K562 (cell line): ENCODE measurements at regions not wholly inside any gene's neighbourhood (a gene's known extent, or its start where the extent isn't known, plus 50 kb on each side); places are given as distances from the start of the nearest gene placed in this dataset.

Experiments used
- ETV1 ChIP-seq: fragments of 450-650 bp; conservative IDR thresholded peaks from 2 replicates; pipeline ENCODE4 v1.6.1; 2016; ENCODE audit warnings: missing genetic modification characterization, control low read depth, low read depth, missing compliant biosample characterization
- MED1 ChIP-seq: sonication (generic); formaldehyde crosslinking; IDR thresholded peaks from 2 replicates; pipeline ENCODE4 v1.8.1; 2023; ENCODE audit warnings: missing genetic modification reagents, borderline replicate concordance
- MTA3 ChIP-seq: fragments of 450-650 bp; formaldehyde crosslinking; IDR thresholded peaks from 2 replicates; pipeline ENCODE4 v1.6.1; 2017; ENCODE audit warnings: mild to moderate bottlenecking, borderline replicate concordance
- NR2C1 ChIP-seq, 2 experiments: fragments of 450-650 bp; IDR thresholded peaks; 2 replicates each; pipeline ENCODE4 v1.6.1; 2017; ENCODE audit warnings: mild to moderate bottlenecking in 2 of 2, antibody characterized with exemption in 1 of 2, inconsistent platforms in 1 of 2, missing compliant biosample characterization in 1 of 2, missing genetic modification characterization in 1 of 2
- POLR2AphosphoS5 ChIP-seq: IDR thresholded peaks from 2 replicates; pipeline ENCODE4 v1.6.1; 2011; ENCODE audit warnings: mild to moderate bottlenecking, low read depth, low read length, moderate library complexity; ENCODE audit not compliant: control insufficient read depth, insufficient read depth
- SMAD1 ChIP-seq: fragments of 150-350 bp; IDR thresholded peaks from 2 replicates; pipeline ENCODE4 v1.6.1; 2014; ENCODE audit warnings: low read length, low read depth; ENCODE audit not compliant: partially characterized antibody
- SP2 ChIP-seq: IDR thresholded peaks from 2 replicates; pipeline ENCODE4 v1.6.1; 2011; ENCODE audit warnings: mild to moderate bottlenecking, low read depth, low read length, moderate library complexity; ENCODE audit not compliant: poor library complexity, severe bottlenecking; ENCODE audit errors: extremely low read depth
- TARDBP ChIP-seq: fragments of 450-650 bp; IDR thresholded peaks from 2 replicates; pipeline ENCODE4 v1.6.1; 2016
- XRCC4 ChIP-seq: IDR thresholded peaks from one replicate; pipeline ENCODE4 v1.6.1; 2011; ENCODE audit not compliant: insufficient read depth, insufficient read length; ENCODE audit errors: extremely low read depth
- ZNF830 ChIP-seq: fragments of 250-450 bp; sonication (Bioruptor Pico); IDR thresholded peaks from 2 replicates; pipeline ENCODE4 v1.5.0; 2021; ENCODE audit warnings: mild to moderate bottlenecking
- TF ChIP-seq, protein P1 (sequence below), 3 experiments: IDR thresholded peaks in 2 of 3; conservative IDR thresholded peaks in 1 of 3; 2 replicates each; pipeline ENCODE4 v1.5.1; 2011 to 2012; ENCODE audit warnings: low read length in 3 of 3, mild to moderate bottlenecking in 3 of 3, control low read depth in 2 of 3, improper control_type of control experiment in 1 of 3, inconsistent platforms in 1 of 3, low read depth in 1 of 3, mixed read lengths in 1 of 3, moderate library complexity in 1 of 3; ENCODE audit not compliant: insufficient read depth in 2 of 3
- TF ChIP-seq, protein P2 (sequence below): sonication (generic); formaldehyde crosslinking; IDR thresholded peaks from 2 replicates; pipeline ENCODE4 v1.8.1; 2023; ENCODE audit warnings: mild to moderate bottlenecking, missing genetic modification reagents

DNA sequence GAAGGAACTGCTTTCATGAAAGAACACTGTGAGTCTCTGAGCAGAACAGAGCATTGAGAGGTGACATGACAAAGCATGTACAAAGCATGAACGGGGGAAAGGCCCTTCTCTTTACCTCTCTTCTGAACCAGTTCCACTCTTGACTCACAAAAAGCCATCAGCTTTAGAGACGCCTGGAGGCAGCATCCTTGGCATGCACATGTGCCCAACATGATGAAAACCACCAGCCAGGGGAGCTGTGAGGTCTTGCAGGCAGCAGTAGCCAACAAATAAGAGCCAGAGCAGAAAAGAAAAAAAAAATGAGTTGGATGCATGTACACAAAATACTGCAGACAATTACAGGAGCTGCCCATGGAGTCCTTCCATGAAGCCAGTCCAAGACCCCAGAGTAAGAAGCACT is 95.5 kb upstream of the AGAP1 start:
- TF ChIP-seq NR2C1 (IDR thresholded peaks at IDR 0.05): no peak
- no peak for TF ChIP-seq NR2C1 (tag; IDR thresholded peaks at IDR 0.05)
- TF ChIP-seq, protein P1, sequence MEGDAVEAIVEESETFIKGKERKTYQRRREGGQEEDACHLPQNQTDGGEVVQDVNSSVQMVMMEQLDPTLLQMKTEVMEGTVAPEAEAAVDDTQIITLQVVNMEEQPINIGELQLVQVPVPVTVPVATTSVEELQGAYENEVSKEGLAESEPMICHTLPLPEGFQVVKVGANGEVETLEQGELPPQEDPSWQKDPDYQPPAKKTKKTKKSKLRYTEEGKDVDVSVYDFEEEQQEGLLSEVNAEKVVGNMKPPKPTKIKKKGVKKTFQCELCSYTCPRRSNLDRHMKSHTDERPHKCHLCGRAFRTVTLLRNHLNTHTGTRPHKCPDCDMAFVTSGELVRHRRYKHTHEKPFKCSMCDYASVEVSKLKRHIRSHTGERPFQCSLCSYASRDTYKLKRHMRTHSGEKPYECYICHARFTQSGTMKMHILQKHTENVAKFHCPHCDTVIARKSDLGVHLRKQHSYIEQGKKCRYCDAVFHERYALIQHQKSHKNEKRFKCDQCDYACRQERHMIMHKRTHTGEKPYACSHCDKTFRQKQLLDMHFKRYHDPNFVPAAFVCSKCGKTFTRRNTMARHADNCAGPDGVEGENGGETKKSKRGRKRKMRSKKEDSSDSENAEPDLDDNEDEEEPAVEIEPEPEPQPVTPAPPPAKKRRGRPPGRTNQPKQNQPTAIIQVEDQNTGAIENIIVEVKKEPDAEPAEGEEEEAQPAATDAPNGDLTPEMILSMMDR (IDR thresholded peaks at IDR 0.05 in 2 of 3, conservative IDR thresholded peaks at IDR 0.05 in 1 of 3; ENCODE audit: insufficient read depth in 2 of 3, low read depth in 1 of 3, low read length in 3 of 3): no peak
- TF ChIP-seq SMAD1: no peak
- no peak for TF ChIP-seq ETV1
- TF ChIP-seq TARDBP: no peak
- TF ChIP-seq POLR2AphosphoS5: no peak
- no peak for TF ChIP-seq SP2
- TF ChIP-seq MED1 (CRISPR knock-in tag): no peak
- TF ChIP-seq MTA3: no peak
- TF ChIP-seq, protein P2, sequence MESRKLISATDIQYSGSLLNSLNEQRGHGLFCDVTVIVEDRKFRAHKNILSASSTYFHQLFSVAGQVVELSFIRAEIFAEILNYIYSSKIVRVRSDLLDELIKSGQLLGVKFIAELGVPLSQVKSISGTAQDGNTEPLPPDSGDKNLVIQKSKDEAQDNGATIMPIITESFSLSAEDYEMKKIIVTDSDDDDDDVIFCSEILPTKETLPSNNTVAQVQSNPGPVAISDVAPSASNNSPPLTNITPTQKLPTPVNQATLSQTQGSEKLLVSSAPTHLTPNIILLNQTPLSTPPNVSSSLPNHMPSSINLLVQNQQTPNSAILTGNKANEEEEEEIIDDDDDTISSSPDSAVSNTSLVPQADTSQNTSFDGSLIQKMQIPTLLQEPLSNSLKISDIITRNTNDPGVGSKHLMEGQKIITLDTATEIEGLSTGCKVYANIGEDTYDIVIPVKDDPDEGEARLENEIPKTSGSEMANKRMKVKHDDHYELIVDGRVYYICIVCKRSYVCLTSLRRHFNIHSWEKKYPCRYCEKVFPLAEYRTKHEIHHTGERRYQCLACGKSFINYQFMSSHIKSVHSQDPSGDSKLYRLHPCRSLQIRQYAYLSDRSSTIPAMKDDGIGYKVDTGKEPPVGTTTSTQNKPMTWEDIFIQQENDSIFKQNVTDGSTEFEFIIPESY (CRISPR knock-in tag): no peak
- no peak for TF ChIP-seq XRCC4
- TF ChIP-seq ZNF830 (CRISPR knock-in tag): no peak
